ENCODE measurements at regions not wholly inside any gene's neighbourhood (a gene's known extent, or its start where the extent isn't known, plus 50 kb on each side); places are given as distances from the start of the nearest gene placed in this dataset.

DNA sequence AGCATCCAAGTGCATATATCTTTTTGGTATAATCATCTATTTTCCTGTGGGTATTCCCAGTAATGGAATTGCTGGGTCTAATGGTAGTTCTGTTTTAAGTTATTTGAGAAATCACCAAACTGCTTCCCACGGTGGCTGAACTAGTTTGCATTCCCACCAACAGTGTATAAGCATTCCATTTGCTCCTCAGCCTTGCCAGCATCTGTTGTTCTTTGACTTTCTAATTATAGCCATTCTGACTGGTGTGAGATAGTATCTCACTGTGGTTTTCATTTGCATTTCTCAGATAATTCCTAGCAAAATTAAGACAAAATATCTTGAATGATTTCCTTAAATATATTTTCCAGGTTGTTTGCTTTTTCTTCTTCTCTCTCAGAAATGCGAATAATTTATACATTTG lies 341.1 kb downstream of the GBA3 start:
- H3K27ac ChIP-seq (ENCODE audit: insufficient read depth, low read length) = no peak overlapping the region
- TF ChIP-seq EZH2 (IDR thresholded peaks at IDR 0.05; ENCODE audit: low read length, missing control alignments) (no peak), CTCF (conservative IDR thresholded peaks at IDR 0.05 in 1 of 2, IDR thresholded peaks at IDR 0.05 in 1 of 2; ENCODE audit: low read depth in 1 of 2, low read length in 2 of 2) (no peak)

GRCh38 chr4:23028875-23029274 lies 336.1 kb downstream of the GBA3 start:
- H3K4me1 ChIP-seq (ENCODE audit: control insufficient read depth, extremely low read depth, insufficient read depth, low read length) = no peaks in the 10 kb centered on the region
- no peaks in the 10 kb centered on the region for H3K27me3 ChIP-seq (ENCODE audit: control insufficient read depth, insufficient read depth, low read length)
- H3K9ac ChIP-seq (ENCODE audit: insufficient read depth, low read length) = no peak overlapping the region
- H3K79me2 ChIP-seq (ENCODE audit: control insufficient read depth, insufficient read depth, low read length) = no peaks in the 10 kb centered on the region
- no peaks in the 10 kb centered on the region for H3K36me3 ChIP-seq (ENCODE audit: control insufficient read depth, insufficient read depth, low read length)
- no peak overlapping the region for H2AFZ ChIP-seq (ENCODE audit: low read length)
- no peak for TF ChIP-seq CTCF (conservative IDR thresholded peaks at IDR 0.05 in 1 of 2, IDR thresholded peaks at IDR 0.05 in 1 of 2; ENCODE audit: low read depth in 1 of 2, low read length in 2 of 2)
- H3K4me2 ChIP-seq (ENCODE audit: extremely low read depth, insufficient read depth, low read length) = no peak overlapping the region
- no peak overlapping the region for H3K27ac ChIP-seq (ENCODE audit: insufficient read depth, low read length)
- no peaks in the 10 kb centered on the region for H4K20me1 ChIP-seq (ENCODE audit: control insufficient read depth, extremely low read depth, insufficient read depth, low read length)
- DNase-seq (ENCODE audit: low read depth in 2 of 2) = peak in 1 of 2 donors; percentile 19
- no peaks in the 10 kb centered on the region for H3K9me3 ChIP-seq (ENCODE audit: control insufficient read depth, insufficient read depth, low read depth, low read length)
- H3K4me3 ChIP-seq (replicated peaks in 1 of 4; ENCODE audit: control extremely low read depth in 1 of 4, insufficient read depth in 1 of 4, low read depth in 3 of 4, low read length in 4 of 4) = no peak overlapping the region

More for the DNA sequence above, 341.1 kb downstream of the GBA3 start:
- peak in 1 of 2 donors; percentile 89 for DNase-seq (ENCODE audit: low read depth in 2 of 2)
- Histone ChIP-seq H3K4me2 (ENCODE audit: extremely low read depth, insufficient read depth, low read length) (no peak overlapping the region), H3K27me3 (ENCODE audit: control insufficient read depth, insufficient read depth, low read length) (no peaks in the 10 kb centered on the region), H4K20me1 (ENCODE audit: control insufficient read depth, extremely low read depth, insufficient read depth, low read length) (no peaks in the 10 kb centered on the region), H3K4me3 (replicated peaks in 1 of 4; ENCODE audit: control extremely low read depth in 1 of 4, insufficient read depth in 1 of 4, low read depth in 3 of 4, low read length in 4 of 4) (no peak overlapping the region), H3K36me3 (ENCODE audit: control insufficient read depth, insufficient read depth, low read length) (no peaks in the 10 kb centered on the region), H3K9me3 (ENCODE audit: control insufficient read depth, insufficient read depth, low read depth, low read length) (no peaks in the 10 kb centered on the region), H3K79me2 (ENCODE audit: control insufficient read depth, insufficient read depth, low read length) (no peaks in the 10 kb centered on the region), H3K4me1 (ENCODE audit: control insufficient read depth, extremely low read depth, insufficient read depth, low read length) (no peaks in the 10 kb centered on the region), H3K9ac (ENCODE audit: insufficient read depth, low read length) (no peak overlapping the region), H2AFZ (ENCODE audit: low read length) (no peak overlapping the region)

DNA sequence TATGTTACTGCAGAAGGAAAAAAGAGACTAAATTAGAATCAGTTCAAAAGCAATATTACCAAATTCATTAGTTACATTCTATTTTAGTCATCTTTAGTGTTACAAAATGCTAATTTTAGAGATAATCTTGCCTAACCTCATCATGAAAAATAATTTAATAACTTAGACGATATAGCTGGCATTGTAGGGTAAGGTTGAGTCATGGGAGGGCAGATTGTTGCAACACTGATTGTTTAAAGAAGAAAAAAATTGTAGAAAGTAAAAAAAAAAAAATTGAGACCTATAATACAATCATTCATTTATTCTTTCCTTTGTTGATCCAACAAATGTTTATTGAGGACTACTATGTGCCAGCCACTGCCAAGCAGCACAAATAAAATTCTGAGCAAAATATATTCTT lies 330.9 kb downstream of the GBA3 start:
- Histone ChIP-seq H2AFZ (ENCODE audit: low read length) (no peak overlapping the region), H3K36me3 (ENCODE audit: control insufficient read depth, insufficient read depth, low read length) (no peaks in the 10 kb centered on the region), H3K9me3 (ENCODE audit: control insufficient read depth, insufficient read depth, low read depth, low read length) (no peaks in the 10 kb centered on the region), H4K20me1 (ENCODE audit: control insufficient read depth, extremely low read depth, insufficient read depth, low read length) (no peaks in the 10 kb centered on the region), H3K27me3 (ENCODE audit: control insufficient read depth, insufficient read depth, low read length) (no peaks in the 10 kb centered on the region), H3K4me1 (ENCODE audit: control insufficient read depth, extremely low read depth, insufficient read depth, low read length) (no peaks in the 10 kb centered on the region), H3K4me3 (replicated peaks in 1 of 4; ENCODE audit: control extremely low read depth in 1 of 4, insufficient read depth in 1 of 4, low read depth in 3 of 4, low read length in 4 of 4) (no peak overlapping the region), H3K27ac (ENCODE audit: insufficient read depth, low read length) (no peak overlapping the region), H3K79me2 (ENCODE audit: control insufficient read depth, insufficient read depth, low read length) (no peaks in the 10 kb centered on the region), H3K4me2 (ENCODE audit: extremely low read depth, insufficient read depth, low read length) (no peak overlapping the region), H3K9ac (ENCODE audit: insufficient read depth, low read length) (no peak overlapping the region)
- TF ChIP-seq CTCF (conservative IDR thresholded peaks at IDR 0.05 in 1 of 2, IDR thresholded peaks at IDR 0.05 in 1 of 2; ENCODE audit: low read depth in 1 of 2, low read length in 2 of 2) (no peak), EZH2 (IDR thresholded peaks at IDR 0.05; ENCODE audit: low read length, missing control alignments) (no peak)
- DNase-seq (ENCODE audit: low read depth in 2 of 2) = no peak

Measured in fibroblast of lung (primary cell).